Neuronal stem cell (in vitro differentiated cells): ENCODE measurements at regions not wholly inside any gene's neighbourhood (a gene's known extent, or its start where the extent isn't known, plus 50 kb on each side); places are given as distances from the start of the nearest gene placed in this dataset.

Source experiments
- DNase-seq: peaks from one replicate; pipeline ENCODE4 v3.0.0-alpha.2; 2013; ENCODE audit warnings: low spot score
- H2AFZ ChIP-seq: one replicate; pipeline ENCODE4 v1.6.1; 2013; ENCODE audit warnings: mild to moderate bottlenecking, low read length, inconsistent platforms
- H2AK5ac ChIP-seq: 2 replicates; pipeline ENCODE4 v1.6.1; 2013; ENCODE audit warnings: low read depth, mild to moderate bottlenecking, inconsistent platforms, low read length, moderate library complexity, mixed read lengths
- H2BK120ac ChIP-seq: 2 replicates; pipeline ENCODE4 v1.6.1; 2013; ENCODE audit warnings: low read depth, mild to moderate bottlenecking, inconsistent platforms, low read length, moderate library complexity, mixed read lengths
- H2BK12ac ChIP-seq: one replicate; pipeline ENCODE4 v1.6.1; 2013; ENCODE audit warnings: low read length, inconsistent platforms
- H2BK15ac ChIP-seq: 2 replicates; pipeline ENCODE4 v1.6.1; 2013; ENCODE audit warnings: mild to moderate bottlenecking, low read length, inconsistent platforms, mixed read lengths
- H2BK5ac ChIP-seq: one replicate; pipeline ENCODE4 v1.6.1; 2013; ENCODE audit warnings: inconsistent platforms, mild to moderate bottlenecking, low read length, moderate library complexity
- H3K14ac ChIP-seq: one replicate; pipeline ENCODE4 v1.6.1; 2013; ENCODE audit warnings: low read length, inconsistent platforms
- H3K18ac ChIP-seq: 2 replicates; pipeline ENCODE4 v1.6.1; 2013; ENCODE audit warnings: low read length, inconsistent platforms
- H3K23ac ChIP-seq: 2 replicates; pipeline ENCODE4 v1.6.1; 2013; ENCODE audit warnings: low read depth, mild to moderate bottlenecking, mixed read lengths, low read length, inconsistent platforms; ENCODE audit not compliant: poor library complexity
- H3K27ac ChIP-seq: replicated peaks from 3 replicates; pipeline ENCODE4 v1.5.1; 2013; ENCODE audit warnings: low read length, inconsistent platforms
- H3K27me3 ChIP-seq, 3 experiments: 2 replicates each; pipeline ENCODE4 v1.6.1; 2013; ENCODE audit warnings: low read length in 3 of 3, mild to moderate bottlenecking in 2 of 3, inconsistent platforms in 1 of 3, low read depth in 1 of 3, mixed read lengths in 1 of 3, moderate library complexity in 1 of 3; ENCODE audit not compliant: control insufficient read depth in 3 of 3, insufficient read depth in 3 of 3
- H3K36me3 ChIP-seq, 2 donors: replicated peaks in 1 of 2; 2 replicates each; pipeline ENCODE4 v1.6.1; 2013; ENCODE audit warnings: low read length in 2 of 2; ENCODE audit not compliant: control insufficient read depth in 2 of 2, insufficient read depth in 2 of 2
- H3K4ac ChIP-seq: 2 replicates; pipeline ENCODE4 v1.6.1; 2013; ENCODE audit warnings: inconsistent platforms, mild to moderate bottlenecking, low read length, moderate library complexity
- H3K4me1 ChIP-seq, 2 donors: 1 replicate in 1 of 2; 2 replicates in 1 of 2; pipeline ENCODE4 v1.6.1; 2013; ENCODE audit warnings: low read length in 2 of 2, low read depth in 1 of 2; ENCODE audit not compliant: control insufficient read depth in 2 of 2, insufficient read depth in 1 of 2
- H3K4me2 ChIP-seq: one replicate; pipeline ENCODE4 v1.6.1; 2013; ENCODE audit warnings: mild to moderate bottlenecking, low read length, inconsistent platforms; ENCODE audit not compliant: insufficient read depth, poor library complexity, severe bottlenecking
- H3K4me3 ChIP-seq, 2 donors: 2 replicates each; pipeline ENCODE4 v1.5.1; 2013; ENCODE audit warnings: low read length in 2 of 2, mild to moderate bottlenecking in 2 of 2, inconsistent platforms in 1 of 2, moderate library complexity in 1 of 2
- H3K79me1 ChIP-seq: one replicate; pipeline ENCODE4 v1.6.1; 2013; ENCODE audit warnings: low read depth, mild to moderate bottlenecking, inconsistent platforms, low read length, moderate library complexity
- H3K9ac ChIP-seq: one replicate; pipeline ENCODE4 v1.6.1; 2013; ENCODE audit warnings: mild to moderate bottlenecking, low read depth, low read length, inconsistent platforms; ENCODE audit not compliant: poor library complexity
- H3K9me3 ChIP-seq, 2 donors: replicated peaks in 1 of 2; 2 replicates each; pipeline versions ENCODE3 to v1.6.1; 2013; ENCODE audit warnings: low read length in 2 of 2, mild to moderate bottlenecking in 2 of 2, inconsistent platforms in 1 of 2, low read depth in 1 of 2, mixed read lengths in 1 of 2, moderate library complexity in 1 of 2; ENCODE audit not compliant: control insufficient read depth in 2 of 2, insufficient read depth in 1 of 2
- H4K8ac ChIP-seq: one replicate; pipeline ENCODE4 v1.6.1; 2013; ENCODE audit warnings: low read depth, mild to moderate bottlenecking, inconsistent platforms, low read length, moderate library complexity
- H4K91ac ChIP-seq: one replicate; pipeline ENCODE4 v1.6.1; 2013; ENCODE audit warnings: low read length, low read depth, mild to moderate bottlenecking, inconsistent platforms; ENCODE audit not compliant: poor library complexity
- WGBS, 2 donors: extraction: QIAGEN DNeasy Blood & Tissue Kit; methylation state at CpG; one replicate each; pipeline ENCODE4 v1.1.7; 2013; ENCODE audit warnings: missing lambda C conversion rate in 2 of 2, mixed read lengths in 1 of 2; ENCODE audit not compliant: insufficient read length in 2 of 2, insufficient replicate concordance in 1 of 2; ENCODE audit errors: extremely low coverage in 2 of 2; 5-methylcytosine and 5-hydroxymethylcytosine counted together

DNA sequence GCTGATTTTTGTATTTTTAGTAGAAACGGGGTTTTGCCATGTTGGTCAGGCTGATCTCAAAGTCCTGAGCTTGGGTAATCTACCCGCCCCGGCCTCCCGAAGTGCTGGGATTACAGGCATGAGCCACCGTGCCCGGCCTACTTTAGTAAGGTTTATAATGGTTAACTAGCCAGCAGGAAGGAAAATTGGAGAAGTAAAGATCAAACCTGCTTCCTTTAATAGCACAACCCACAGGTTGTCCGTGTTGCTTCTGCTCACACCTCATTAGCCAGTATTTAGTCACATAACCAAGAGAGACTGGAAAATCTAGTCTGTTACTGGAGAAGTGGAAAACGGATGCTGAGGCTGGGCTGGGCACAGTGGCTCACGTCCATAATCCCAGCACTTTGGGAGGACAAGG, 51.9 kb upstream of the TBL1XR1 start:
- Histone ChIP-seq H2AFZ (peak overlapping the region; percentile 17), H3K4me2 (no peak overlapping the region), H3K9ac (no peak overlapping the region), H4K8ac (no peak overlapping the region), H3K4me1 (no peaks in the 10 kb centered on the region), H2BK5ac (no peak overlapping the region), H3K27ac (no peak overlapping the region), H3K4me3 (no peak overlapping the region), H3K9me3 (peaks cover 0 to 4% of the 10 kb centered on the region in 2 donors), H3K79me1 (no peaks in the 10 kb centered on the region), H2BK12ac (no peak overlapping the region), H2BK15ac (no peak overlapping the region), H3K36me3 (no peaks in the 10 kb centered on the region), H3K18ac (no peak overlapping the region), H3K27me3 (no peaks in the 10 kb centered on the region), H2AK5ac (no peak overlapping the region), H3K14ac (no peak overlapping the region), H3K23ac (no peak overlapping the region), H4K91ac (no peak overlapping the region), H3K4ac (no peak overlapping the region), H2BK120ac (no peak overlapping the region)
- no peak for DNase-seq
- WGBS, 2 donors: no CpG with 5 or more reads among the region's 9 CpGs

DNA sequence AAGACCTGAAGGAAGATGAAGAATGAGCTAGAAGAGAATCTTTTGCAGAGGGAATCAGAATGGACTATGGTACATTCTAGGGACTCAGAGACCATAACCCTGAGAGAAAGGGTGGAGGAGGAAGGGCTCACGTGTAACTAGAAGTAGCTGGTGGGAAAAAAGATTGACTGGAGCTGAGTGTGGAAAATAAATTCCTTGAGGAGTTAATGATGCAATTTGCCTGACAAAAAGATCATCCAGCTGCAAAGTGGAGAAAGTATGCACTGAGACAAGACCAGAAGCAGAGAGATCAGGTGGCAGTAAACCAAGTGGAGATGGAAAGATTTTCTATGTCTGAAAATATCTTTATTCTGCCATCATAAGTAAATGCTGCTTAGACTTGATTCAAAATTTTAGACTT, 52.9 kb upstream of the TBL1XR1 start:
- Histone ChIP-seq H3K4me3 (no peak overlapping the region), H2BK120ac (no peak overlapping the region), H4K91ac (no peak overlapping the region), H2BK12ac (no peak overlapping the region), H3K4me1 (no peaks in the 10 kb centered on the region), H3K27me3 (no peaks in the 10 kb centered on the region), H3K27ac (no peak overlapping the region), H3K9ac (no peak overlapping the region), H3K9me3 (peaks cover 0 to 4% of the 10 kb centered on the region in 2 donors), H4K8ac (no peak overlapping the region), H3K18ac (no peak overlapping the region), H3K4ac (no peak overlapping the region), H3K4me2 (no peak overlapping the region), H3K79me1 (no peaks in the 10 kb centered on the region), H2AK5ac (no peak overlapping the region), H2BK15ac (no peak overlapping the region), H3K36me3 (no peaks in the 10 kb centered on the region), H2BK5ac (no peak overlapping the region), H2AFZ (peak overlapping the region; percentile 29), H3K23ac (no peak overlapping the region), H3K14ac (no peak overlapping the region)
- WGBS, 2 donors: no CpG with 5 or more reads among the region's 1 CpG
- no peak for DNase-seq

DNA sequence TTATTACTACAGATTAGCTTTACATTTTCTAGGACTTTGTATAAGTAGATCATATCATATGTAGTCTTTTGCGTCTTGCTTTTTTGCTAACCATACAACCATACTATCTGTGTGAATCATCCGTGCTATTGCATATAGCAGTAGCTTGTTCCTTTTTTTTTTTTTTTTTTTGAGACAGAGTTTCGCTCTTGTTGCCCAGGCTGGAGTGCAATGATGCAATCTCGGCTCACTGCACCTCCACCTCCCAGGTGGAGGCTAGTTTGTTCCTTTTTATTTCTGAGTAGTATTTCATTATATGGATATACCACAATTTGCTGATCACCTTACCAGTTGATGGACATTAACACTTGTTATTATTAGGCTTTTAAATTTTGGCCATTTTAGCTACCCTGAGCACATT, 54.5 kb upstream of the TBL1XR1 start:
- H2BK120ac ChIP-seq: no peak overlapping the region
- H3K14ac ChIP-seq: no peak overlapping the region
- WGBS, 2 donors: no CpG with 5 or more reads among the region's 4 CpGs
- no peak overlapping the region for H3K9ac ChIP-seq
- no peak overlapping the region for H2BK12ac ChIP-seq
- H4K8ac ChIP-seq: no peak overlapping the region
- H2AFZ ChIP-seq: no peak overlapping the region
- no peak overlapping the region for H2BK5ac ChIP-seq
- no peaks in the 10 kb centered on the region for H3K4me1 ChIP-seq
- no peaks in the 10 kb centered on the region for H3K27me3 ChIP-seq
- no peak overlapping the region for H3K23ac ChIP-seq
- no peaks in the 10 kb centered on the region for H3K79me1 ChIP-seq
- no peak overlapping the region for H3K4ac ChIP-seq
- no peak overlapping the region for H3K18ac ChIP-seq
- no peak overlapping the region for H2BK15ac ChIP-seq
- no peaks in the 10 kb centered on the region for H3K36me3 ChIP-seq
- no peak for DNase-seq
- no peak overlapping the region for H3K4me3 ChIP-seq
- H2AK5ac ChIP-seq: no peak overlapping the region
- no peak overlapping the region for H3K27ac ChIP-seq
- peaks cover 0 to 4% of the 10 kb centered on the region in 2 donors for H3K9me3 ChIP-seq
- H3K4me2 ChIP-seq: no peak overlapping the region
- H4K91ac ChIP-seq: no peak overlapping the region

DNA sequence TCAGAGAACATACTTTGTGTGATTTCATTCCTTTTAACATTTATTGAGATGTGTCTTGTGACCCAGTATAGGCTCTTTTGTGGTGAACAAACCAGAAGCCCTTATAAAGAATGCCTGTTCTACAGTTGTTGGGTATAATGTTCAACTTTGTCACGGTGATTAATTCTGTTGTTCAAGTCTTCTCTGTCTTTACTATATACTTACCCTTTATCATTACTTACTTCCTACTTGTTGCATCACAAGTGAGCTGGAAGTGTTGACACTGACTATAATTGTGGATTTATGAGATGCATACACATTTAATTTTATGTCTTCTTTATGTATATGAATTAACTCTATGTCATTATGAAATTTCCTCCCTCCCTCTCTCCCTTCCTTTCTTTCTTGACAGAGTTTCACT, 59.7 kb upstream of the TBL1XR1 start:
- Histone ChIP-seq H3K9me3 (peaks cover 0 to 4% of the 10 kb centered on the region in 2 donors), H3K4ac (no peak overlapping the region), H3K9ac (no peak overlapping the region), H3K27ac (no peak overlapping the region), H4K91ac (no peak overlapping the region), H2AFZ (no peak overlapping the region), H3K79me1 (no peaks in the 10 kb centered on the region), H2BK5ac (no peak overlapping the region), H2AK5ac (no peak overlapping the region), H2BK15ac (no peak overlapping the region), H2BK12ac (no peak overlapping the region), H4K8ac (no peak overlapping the region), H3K4me1 (no peaks in the 10 kb centered on the region), H3K27me3 (no peaks in the 10 kb centered on the region), H2BK120ac (no peak overlapping the region), H3K4me3 (no peak overlapping the region), H3K4me2 (no peak overlapping the region), H3K14ac (no peak overlapping the region), H3K23ac (no peak overlapping the region), H3K18ac (no peak overlapping the region), H3K36me3 (no peaks in the 10 kb centered on the region)
- no peak for DNase-seq
- no CpG with 5 or more reads among the region's 1 CpG for WGBS, 2 donors
